Mucosa of descending colon (tissue), 3 donors: ENCODE measurements at regions not wholly inside any gene's neighbourhood (a gene's known extent, or its start where the extent isn't known, plus 50 kb on each side); places are given as distances from the start of the nearest gene placed in this dataset.

Source experiments
- ATAC-seq: fragments of 200-7000 bp; cut with Tn5 transposase; one replicate; pipeline ENCODE4 v1.9.1; 2020; ENCODE audit warnings: mild to moderate bottlenecking, moderate library complexity
- DNase-seq, 3 donors: peaks; one replicate each; pipeline ENCODE4 v3.0.0-alpha.2; 2020
- H3K36me3 ChIP-seq: fragments of 200-600 bp; one replicate; pipeline ENCODE4 v1.8.0; 2021; ENCODE audit warnings: low read depth, mild to moderate bottlenecking
- H3K4me1 ChIP-seq: fragments of 200-600 bp; one replicate; pipeline ENCODE4 v1.8.0; 2021; ENCODE audit warnings: low read depth, mild to moderate bottlenecking
- H3K4me3 ChIP-seq: fragments of 200-600 bp; one replicate; pipeline ENCODE4 v1.8.0; 2021; ENCODE audit warnings: mild to moderate bottlenecking
- H3K9me3 ChIP-seq: fragments of 200-600 bp; one replicate; pipeline ENCODE4 v1.8.0; 2021; ENCODE audit warnings: mild to moderate bottlenecking
- CTCF ChIP-seq: fragments of 200-600 bp; IDR thresholded peaks from one replicate; pipeline ENCODE4 v1.8.0; 2022; ENCODE audit warnings: antibody characterized with exemption, mild to moderate bottlenecking
- intact Hi-C, 2 donors: fragments of 100-400 bp; cut with DNase I in 1 of 2; cut with micrococcal nuclease in 1 of 2; formaldehyde crosslinking; loops; one replicate each; pipeline versions ENCODE4 v1.11.0 to v1.11.1; 2022; cut with DNase I, micrococcal nuclease
- donor health status: DM: no; HTN: no; CAD: no; lungs with moderate emphysema.
- donor health status: DM: no; HTN: no; CAD: no.
- donor health status: DM: no; HTN: yes; CAD: no.

- DNase-seq (no peak), ATAC-seq (peak; percentile 44)
- Histone ChIP-seq H3K4me3 (no peak overlapping the region), H3K4me1 (no peaks in the 10 kb centered on the region), H3K9me3 (no peaks in the 10 kb centered on the region), H3K36me3 (no peaks in the 10 kb centered on the region)
- intact Hi-C loops, result no loop called here
- no peak for TF ChIP-seq CTCF
Observed at GRCh38 chr11:80462211-80462610, 1021.4 kb upstream of the TENM4 start.

GRCh38 chr11:80458376-80458775 lies 1017.5 kb upstream of the TENM4 start:
- Histone ChIP-seq H3K4me1 (no peaks in the 10 kb centered on the region), H3K4me3 (no peak overlapping the region), H3K36me3 (no peaks in the 10 kb centered on the region), H3K9me3 (no peaks in the 10 kb centered on the region)
- intact Hi-C loops, result no loop called here
- no peak for TF ChIP-seq CTCF
- DNase-seq (no peak), ATAC-seq (no peak)

GRCh38 chr11:80457823-80458222 lies 1017.0 kb upstream of the TENM4 start:
- no peaks in the 10 kb centered on the region for H3K4me1 ChIP-seq
- H3K9me3 ChIP-seq, result no peaks in the 10 kb centered on the region
- intact Hi-C loops, result no loop called here
- H3K4me3 ChIP-seq, result no peak overlapping the region
- no peak for ATAC-seq
- H3K36me3 ChIP-seq, result no peaks in the 10 kb centered on the region
- no peak for DNase-seq
- no peak for TF ChIP-seq CTCF

GRCh38 chr11:80455818-80456217 lies 1015.0 kb upstream of the TENM4 start:
- no peaks in the 10 kb centered on the region for H3K4me1 ChIP-seq
- no peak for TF ChIP-seq CTCF
- DNase-seq (no peak), ATAC-seq (no peak)
- intact Hi-C loops, result no loop called here
- no peak overlapping the region for H3K4me3 ChIP-seq
- no peaks in the 10 kb centered on the region for H3K36me3 ChIP-seq
- no peaks in the 10 kb centered on the region for H3K9me3 ChIP-seq

GRCh38 chr11:80451105-80451504 lies 1010.3 kb upstream of the TENM4 start:
- no peaks in the 10 kb centered on the region for H3K4me1 ChIP-seq
- intact Hi-C loops, result no loop called here
- TF ChIP-seq CTCF, result no peak
- H3K4me3 ChIP-seq, result no peak overlapping the region
- no peaks in the 10 kb centered on the region for H3K9me3 ChIP-seq
- ATAC-seq, result no peak
- H3K36me3 ChIP-seq, result no peaks in the 10 kb centered on the region
- no peak for DNase-seq

GRCh38 chr11:80448709-80449108 lies 1007.9 kb upstream of the TENM4 start:
- intact Hi-C loops, result no loop called here
- no peak for TF ChIP-seq CTCF
- H3K4me1 ChIP-seq, result no peaks in the 10 kb centered on the region
- ATAC-seq (no peak), DNase-seq (no peak)
- no peaks in the 10 kb centered on the region for H3K9me3 ChIP-seq
- H3K36me3 ChIP-seq, result no peaks in the 10 kb centered on the region
- H3K4me3 ChIP-seq, result no peak overlapping the region
